Adrenal gland (tissue), 9 donors: ENCODE measurements at regions not wholly inside any gene's neighbourhood (a gene's known extent, or its start where the extent isn't known, plus 50 kb on each side); places are given as distances from the start of the nearest gene placed in this dataset.

Experiments
- DNase-seq, 7 donors: peaks; one replicate each; pipeline ENCODE4 v3.0.0-alpha.2; 2019 to 2020
- H3K27ac ChIP-seq, 5 donors: fragments of 200-600 bp; sonication (generic) in 4 of 5; 1 replicate in 3 of 5; 2 replicates in 2 of 5; pipeline versions ENCODE4 v1.5.1 to v1.8.0; 2016 to 2020; ENCODE audit warnings: mild to moderate bottlenecking in 1 of 5
- H3K27me3 ChIP-seq: fragments of 200-600 bp; 2 replicates; pipeline ENCODE4 v1.8.0; 2021
- H3K36me3 ChIP-seq, 2 donors: fragments of 200-600 bp; replicated peaks in 1 of 2; 1 replicate in 1 of 2; 2 replicates in 1 of 2; pipeline versions ENCODE4 v1.5.1 to v1.8.0; 2018 to 2022
- H3K4me1 ChIP-seq, 2 donors: fragments of 200-600 bp; replicated peaks in 1 of 2; 1 replicate in 1 of 2; 2 replicates in 1 of 2; pipeline versions ENCODE4 v1.5.1 to v1.8.0; 2018 to 2021
- H3K4me3 ChIP-seq, 4 donors: fragments of 200-600 bp; sonication (generic) in 3 of 4; one replicate each; pipeline ENCODE4 v1.5.1; 2016 to 2018
- H3K9me3 ChIP-seq, 3 donors: fragments of 200-600 bp; sonication (generic) in 1 of 3; replicated peaks in 1 of 3; 1 replicate in 2 of 3; 2 replicates in 1 of 3; pipeline versions ENCODE4 v1.5.1 to v1.8.0; 2016 to 2021
- POLR2A ChIP-seq, 2 donors: fragments of 450-650 bp; IDR thresholded peaks; one replicate each; pipeline ENCODE4 v1.6.1; 2017; ENCODE audit warnings: antibody characterized with exemption in 2 of 2, mild to moderate bottlenecking in 2 of 2, moderate library complexity in 1 of 2
- WGBS, 4 donors: extraction: QIAGEN DNeasy Blood & Tissue Kit in 2 of 4; methylation state at CpG; one replicate each; pipeline versions ENCODE4 v1.1.5 to v1.1.7; 2013 to 2017; 5-methylcytosine and 5-hydroxymethylcytosine counted together
- intact Hi-C, 2 donors: fragments of 100-400 bp; cut with DNase I; formaldehyde crosslinking; loops; one replicate each; pipeline versions ENCODE4 v1.14.1 to v1.15.0; 2022 to 2023
- TF ChIP-seq, protein P1 (sequence below), 6 experiments: fragments of 450-650 bp in 4 of 6; fragments of 200-600 bp in 2 of 6; sonication (generic) in 1 of 6; IDR thresholded peaks; 1 replicate in 5 of 6; 2 replicates in 1 of 6; pipeline versions ENCODE4 v1.5.1 to v1.8.0; 2016 to 2021; ENCODE audit warnings: antibody characterized with exemption in 6 of 6, mild to moderate bottlenecking in 2 of 6, moderate library complexity in 1 of 6
- donor health status: healthy with polysubstance abuse.
- donor health status: Bipolar disorder and iron deficiency.
- donor health status: DM: yes; HTN: yes; CAD: no.
- donor health status: DM: no; HTN: no; CAD: no.
- donor health status: DM: no; HTN: no; CAD: no.

DNA sequence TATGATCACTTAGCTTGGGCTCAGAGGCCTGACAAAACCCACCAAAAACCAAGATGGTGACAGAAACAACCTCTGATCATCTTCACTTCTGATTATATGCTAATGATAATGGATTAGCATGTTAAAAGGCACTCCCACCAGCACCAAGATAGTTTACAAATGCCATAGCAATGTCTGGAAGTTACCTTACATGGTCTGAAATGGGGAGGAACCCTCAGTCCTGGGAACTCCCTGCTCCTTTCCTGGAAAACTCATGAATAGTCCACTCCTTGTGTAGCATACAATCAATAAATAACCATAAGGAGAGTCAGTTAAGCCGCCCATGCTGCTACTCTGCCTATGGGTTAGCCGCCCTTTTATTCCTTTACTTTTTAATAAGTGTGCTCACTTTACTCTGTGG, 120.0 kb upstream of the HS3ST4 start:
- TF ChIP-seq, protein P1, sequence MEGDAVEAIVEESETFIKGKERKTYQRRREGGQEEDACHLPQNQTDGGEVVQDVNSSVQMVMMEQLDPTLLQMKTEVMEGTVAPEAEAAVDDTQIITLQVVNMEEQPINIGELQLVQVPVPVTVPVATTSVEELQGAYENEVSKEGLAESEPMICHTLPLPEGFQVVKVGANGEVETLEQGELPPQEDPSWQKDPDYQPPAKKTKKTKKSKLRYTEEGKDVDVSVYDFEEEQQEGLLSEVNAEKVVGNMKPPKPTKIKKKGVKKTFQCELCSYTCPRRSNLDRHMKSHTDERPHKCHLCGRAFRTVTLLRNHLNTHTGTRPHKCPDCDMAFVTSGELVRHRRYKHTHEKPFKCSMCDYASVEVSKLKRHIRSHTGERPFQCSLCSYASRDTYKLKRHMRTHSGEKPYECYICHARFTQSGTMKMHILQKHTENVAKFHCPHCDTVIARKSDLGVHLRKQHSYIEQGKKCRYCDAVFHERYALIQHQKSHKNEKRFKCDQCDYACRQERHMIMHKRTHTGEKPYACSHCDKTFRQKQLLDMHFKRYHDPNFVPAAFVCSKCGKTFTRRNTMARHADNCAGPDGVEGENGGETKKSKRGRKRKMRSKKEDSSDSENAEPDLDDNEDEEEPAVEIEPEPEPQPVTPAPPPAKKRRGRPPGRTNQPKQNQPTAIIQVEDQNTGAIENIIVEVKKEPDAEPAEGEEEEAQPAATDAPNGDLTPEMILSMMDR (IDR thresholded peaks at IDR 0.05), result no peak
- no peak for TF ChIP-seq POLR2A (IDR thresholded peaks at IDR 0.05)

DNA sequence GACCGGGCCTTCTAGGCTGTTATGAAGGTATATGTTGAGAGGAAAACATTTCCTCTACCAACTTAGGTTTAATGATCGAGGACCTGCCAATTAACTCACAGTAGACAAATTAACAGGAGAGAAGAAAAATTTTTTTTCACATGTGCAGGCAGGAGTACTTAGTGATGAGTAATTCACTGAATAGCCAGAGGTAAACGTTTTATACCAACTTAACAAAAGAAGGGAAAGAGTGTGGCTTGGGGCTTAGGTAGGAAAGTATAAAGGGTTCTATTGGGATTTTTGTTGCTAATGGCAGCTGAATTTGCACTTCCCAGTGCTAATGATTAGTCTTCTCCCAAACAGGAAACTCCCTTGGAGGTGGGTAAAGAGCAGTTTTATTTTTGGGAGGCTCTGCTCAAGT, 121.6 kb upstream of the HS3ST4 start:
- intact Hi-C loops, result no loop called here
- Histone ChIP-seq H3K9me3 (no peaks in the 10 kb centered on the region), H3K27ac (no peak overlapping the region), H3K27me3 (no peaks in the 10 kb centered on the region), H3K36me3 (no peaks in the 10 kb centered on the region), H3K4me1 (no peaks in the 10 kb centered on the region), H3K4me3 (no peak overlapping the region)
- TF ChIP-seq POLR2A (IDR thresholded peaks at IDR 0.05), result no peak
- TF ChIP-seq, protein P1 (IDR thresholded peaks at IDR 0.05), result no peak
- WGBS, 4 donors, result 62 to 68% (median 64%) methylated on average over 3 of the region's 3 CpGs
- DNase-seq, result no peak

More for the DNA sequence above, 120.0 kb upstream of the HS3ST4 start:
- WGBS, 4 donors, result 69 to 94% (median 92%) methylated on average over 2 of the region's 2 CpGs
- intact Hi-C loops, result no loop called here
- no peaks in the 10 kb centered on the region for H3K36me3 ChIP-seq
- no peak for DNase-seq
- H3K9me3 ChIP-seq, result no peaks in the 10 kb centered on the region
- H3K27me3 ChIP-seq, result no peaks in the 10 kb centered on the region
- H3K4me1 ChIP-seq, result no peaks in the 10 kb centered on the region
- H3K4me3 ChIP-seq, result no peak overlapping the region
- H3K27ac ChIP-seq, result no peak overlapping the region

DNA sequence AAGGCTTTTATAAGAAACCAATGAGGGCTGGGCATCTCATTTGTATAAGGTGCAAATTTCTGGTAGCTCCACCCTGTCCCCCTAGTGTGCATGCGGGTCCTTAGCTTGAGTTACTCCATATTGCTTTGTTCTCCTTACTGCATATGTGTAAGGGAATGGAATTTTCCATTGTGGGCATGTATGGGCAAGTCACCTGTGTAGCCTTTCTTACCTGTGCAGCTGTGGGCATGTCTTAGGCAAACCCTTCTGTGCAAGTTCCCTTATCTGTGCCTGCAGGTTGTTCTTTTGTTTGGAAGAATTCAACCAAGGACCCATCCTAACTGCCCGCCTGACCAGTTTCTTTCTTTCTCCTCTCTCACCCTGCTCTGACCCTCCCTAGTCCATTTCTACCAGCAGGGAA, 122.8 kb upstream of the HS3ST4 start:
- no peak overlapping the region for H3K27ac ChIP-seq
- 61 to 84% (median 75%) methylated on average over 2 of the region's 2 CpGs for WGBS, 4 donors
- H3K27me3 ChIP-seq, result no peaks in the 10 kb centered on the region
- intact Hi-C loops, result no loop called here
- no peak for DNase-seq
- H3K4me1 ChIP-seq, result no peaks in the 10 kb centered on the region
- TF ChIP-seq, protein P1 (IDR thresholded peaks at IDR 0.05), result no peak
- TF ChIP-seq POLR2A (IDR thresholded peaks at IDR 0.05), result no peak
- no peak overlapping the region for H3K4me3 ChIP-seq
- H3K36me3 ChIP-seq, result no peaks in the 10 kb centered on the region
- H3K9me3 ChIP-seq, result no peaks in the 10 kb centered on the region

DNA sequence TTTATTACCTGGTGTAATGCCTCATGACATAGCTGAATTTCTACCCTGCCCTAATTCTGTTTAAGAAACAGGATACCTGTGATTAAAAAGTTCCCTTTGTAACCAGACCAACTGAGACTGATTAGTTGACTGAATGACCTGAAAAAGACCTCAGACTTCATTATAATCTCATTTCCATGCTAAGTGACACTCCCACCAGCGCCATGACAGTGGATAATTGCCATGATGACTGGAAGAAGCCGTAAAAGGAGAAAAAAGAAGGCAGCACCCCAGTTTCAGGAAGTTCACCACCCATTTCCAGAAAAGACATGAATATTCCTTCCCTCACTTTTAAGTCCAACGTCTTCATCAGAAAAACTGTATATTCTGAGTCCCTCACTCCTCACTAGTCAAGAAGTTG, 125.6 kb upstream of the HS3ST4 start:
- no peak for DNase-seq
- H3K9me3 ChIP-seq, result no peaks in the 10 kb centered on the region
- H3K36me3 ChIP-seq, result no peaks in the 10 kb centered on the region
- H3K27me3 ChIP-seq, result no peaks in the 10 kb centered on the region
- 55 to 82% (median 71%) methylated on average over 3 of the region's 3 CpGs for WGBS, 4 donors
- no peaks in the 10 kb centered on the region for H3K4me1 ChIP-seq
- no peak overlapping the region for H3K4me3 ChIP-seq
- intact Hi-C loops, result no loop called here
- TF ChIP-seq POLR2A (IDR thresholded peaks at IDR 0.05), result no peak
- TF ChIP-seq, protein P1 (IDR thresholded peaks at IDR 0.05), result no peak
- H3K27ac ChIP-seq, result no peak overlapping the region
